Uterus (tissue), 3 donors: ENCODE measurements at regions not wholly inside any gene's neighbourhood (a gene's known extent, or its start where the extent isn't known, plus 50 kb on each side); places are given as distances from the start of the nearest gene placed in this dataset.

ENCODE experiments used
- DNase-seq, 2 donors: peaks; one replicate each; pipeline ENCODE4 v3.0.0-alpha.2; 2019 to 2020
- H3K27ac ChIP-seq, 2 donors: fragments of 200-600 bp; sonication (generic); 1 replicate in 1 of 2; 2 replicates in 1 of 2; pipeline ENCODE4 v1.5.1; 2016 to 2018
- H3K27me3 ChIP-seq, 2 donors: fragments of 200-600 bp; sonication (generic); one replicate each; pipeline ENCODE4 v1.5.1; 2018 to 2019; ENCODE audit warnings: control low read depth in 1 of 2
- H3K36me3 ChIP-seq, 2 donors: fragments of 200-600 bp; sonication (generic); one replicate each; pipeline ENCODE4 v1.5.1; 2019; ENCODE audit warnings: control low read depth in 1 of 2
- H3K4me1 ChIP-seq, 2 donors: fragments of 200-600 bp; sonication (generic); one replicate each; pipeline ENCODE4 v1.5.1; 2018 to 2019; ENCODE audit warnings: control low read depth in 1 of 2
- H3K4me3 ChIP-seq, 2 donors: fragments of 200-600 bp; sonication (generic); 1 replicate in 1 of 2; 2 replicates in 1 of 2; pipeline ENCODE4 v1.5.1; 2018 to 2019; ENCODE audit warnings: mild to moderate bottlenecking in 1 of 2
- H3K9me3 ChIP-seq, 2 donors: fragments of 200-600 bp; sonication (generic); one replicate each; pipeline ENCODE4 v1.5.1; 2019; ENCODE audit warnings: control low read depth in 1 of 2
- CTCF ChIP-seq, 4 experiments: fragments of 200-600 bp in 2 of 4; fragments of 450-650 bp in 2 of 4; sonication (generic) in 2 of 4; IDR thresholded peaks; one replicate each; pipeline ENCODE4 v1.5.1; 2016 to 2019; ENCODE audit warnings: antibody characterized with exemption in 4 of 4, mild to moderate bottlenecking in 2 of 4, moderate library complexity in 1 of 4
- POLR2A ChIP-seq, 2 donors: fragments of 450-650 bp; IDR thresholded peaks; one replicate each; pipeline ENCODE4 v1.6.1; 2016; ENCODE audit warnings: antibody characterized with exemption in 2 of 2, mild to moderate bottlenecking in 1 of 2, moderate library complexity in 1 of 2
- intact Hi-C: fragments of 100-400 bp; cut with DNase I; formaldehyde crosslinking; loops from one replicate; pipeline ENCODE4 v1.15.1; 2023; ENCODE audit warnings: low total_unique reads
- donor health status: DM: yes; HTN: yes; CAD: no.

DNA sequence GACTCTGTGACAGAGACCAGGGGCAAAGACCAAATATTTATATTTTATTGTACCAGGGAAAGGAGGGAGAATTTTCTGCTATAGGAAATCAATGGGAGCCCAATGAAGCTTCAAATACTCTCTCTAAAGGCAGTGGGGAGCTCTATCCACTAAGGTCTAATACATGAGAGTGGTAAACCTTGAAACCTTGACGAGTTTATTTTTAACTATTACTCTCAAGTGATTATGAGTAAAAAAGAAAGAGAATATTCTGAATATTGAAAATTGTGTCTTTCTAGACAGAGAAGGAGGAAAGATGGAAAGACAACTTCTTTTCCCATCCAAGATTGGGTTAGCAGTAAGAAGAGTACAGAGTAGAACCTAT lies 1722.1 kb upstream of the SEL1L start:
- TF ChIP-seq CTCF (IDR thresholded peaks at IDR 0.05), result no peak
- TF ChIP-seq POLR2A (IDR thresholded peaks at IDR 0.05), result no peak
- H3K27me3 ChIP-seq, result no peaks in the 10 kb centered on the region
- H3K27ac ChIP-seq, result no peak overlapping the region
- intact Hi-C loops, result no loop called here
- no peaks in the 10 kb centered on the region for H3K4me1 ChIP-seq
- H3K36me3 ChIP-seq, result no peaks in the 10 kb centered on the region
- no peak overlapping the region for H3K4me3 ChIP-seq
- no peak for DNase-seq
- no peaks in the 10 kb centered on the region for H3K9me3 ChIP-seq

DNA sequence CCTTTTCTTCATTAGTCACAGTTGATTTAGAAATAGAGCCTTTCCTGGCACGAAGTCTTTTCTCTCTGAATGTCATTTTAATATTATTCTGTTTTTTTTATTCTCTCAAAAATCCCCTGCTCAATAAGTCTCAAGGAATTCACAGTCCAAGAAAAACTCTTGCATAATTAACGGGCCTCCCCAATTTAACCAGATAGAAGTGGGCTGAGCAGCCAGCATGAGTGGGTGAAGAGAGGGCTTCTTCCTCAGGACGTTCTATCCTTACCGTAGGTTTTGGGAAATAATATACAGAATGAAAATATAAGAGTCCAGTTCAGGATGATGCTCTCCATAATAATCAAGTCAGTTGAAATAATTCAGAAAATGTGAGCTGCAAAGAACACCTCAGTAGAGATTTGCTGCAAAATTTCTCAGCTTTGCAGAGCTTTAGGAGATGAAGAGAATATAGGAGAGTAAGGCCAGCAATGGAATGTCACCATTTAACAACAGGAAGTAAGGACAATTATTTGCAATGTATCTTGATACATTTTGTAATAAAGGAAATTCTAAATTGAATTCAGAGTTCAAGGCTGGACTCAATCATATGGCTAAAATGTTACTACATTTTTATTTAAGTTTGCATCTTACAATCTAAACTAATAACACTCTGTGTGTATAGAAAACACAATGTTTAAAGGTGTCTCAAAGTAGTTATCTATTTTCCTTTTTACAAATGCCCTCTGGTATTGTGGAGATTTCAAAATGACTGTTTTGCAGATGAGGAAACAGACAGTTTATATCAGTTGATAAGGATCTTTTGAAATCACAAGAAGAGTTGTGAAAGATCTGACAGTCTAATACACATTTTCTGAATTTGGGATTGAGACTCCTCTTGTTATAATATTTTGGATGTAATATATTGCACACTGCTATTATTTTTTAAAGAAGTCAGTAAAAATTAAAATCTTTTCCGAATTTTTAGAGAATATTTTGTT lies 1724.1 kb upstream of the SEL1L start:
- no peaks in the 10 kb centered on the region for H3K36me3 ChIP-seq
- TF ChIP-seq CTCF (IDR thresholded peaks at IDR 0.05) (no peak), POLR2A (IDR thresholded peaks at IDR 0.05) (no peak)
- H3K27me3 ChIP-seq, result no peaks in the 10 kb centered on the region
- H3K4me1 ChIP-seq, result no peaks in the 10 kb centered on the region
- H3K9me3 ChIP-seq, result no peaks in the 10 kb centered on the region
- H3K27ac ChIP-seq, result no peak overlapping the region
- intact Hi-C loops, result no loop called here
- no peak overlapping the region for H3K4me3 ChIP-seq
- no peak for DNase-seq

- intact Hi-C loops, result no loop called here
- TF ChIP-seq POLR2A (IDR thresholded peaks at IDR 0.05) (no peak), CTCF (IDR thresholded peaks at IDR 0.05) (no peak)
- Histone ChIP-seq H3K9me3 (no peaks in the 10 kb centered on the region), H3K4me3 (no peak overlapping the region), H3K36me3 (no peaks in the 10 kb centered on the region), H3K27me3 (no peaks in the 10 kb centered on the region), H3K4me1 (no peaks in the 10 kb centered on the region), H3K27ac (no peak overlapping the region)
- DNase-seq, result no peak
Measured at GRCh38 chr14:83260751-83261150, 1727.1 kb upstream of the SEL1L start.

GRCh38 chr14:83269583-83269982 lies 1735.9 kb upstream of the SEL1L start:
- intact Hi-C loops, result no loop called here
- Histone ChIP-seq H3K27me3 (no peaks in the 10 kb centered on the region), H3K27ac (no peak overlapping the region), H3K36me3 (no peaks in the 10 kb centered on the region), H3K4me3 (no peak overlapping the region), H3K9me3 (no peaks in the 10 kb centered on the region), H3K4me1 (no peaks in the 10 kb centered on the region)
- no peak for DNase-seq
- no peak for TF ChIP-seq CTCF (IDR thresholded peaks at IDR 0.05)
- no peak for TF ChIP-seq POLR2A (IDR thresholded peaks at IDR 0.05)

- no peak for DNase-seq
- H3K4me3 ChIP-seq, result no peak overlapping the region
- H3K9me3 ChIP-seq, result no peaks in the 10 kb centered on the region
- intact Hi-C loops, result no loop called here
- H3K27ac ChIP-seq, result no peak overlapping the region
- no peaks in the 10 kb centered on the region for H3K36me3 ChIP-seq
- H3K4me1 ChIP-seq, result no peaks in the 10 kb centered on the region
- TF ChIP-seq POLR2A (IDR thresholded peaks at IDR 0.05), result no peak
- TF ChIP-seq CTCF (IDR thresholded peaks at IDR 0.05), result no peak
- H3K27me3 ChIP-seq, result no peaks in the 10 kb centered on the region
Measured at GRCh38 chr14:83271663-83272062, 1738.0 kb upstream of the SEL1L start.
